ENCODE measurements at regions not wholly inside any gene's neighbourhood (a gene's known extent, or its start where the extent isn't known, plus 50 kb on each side); places are given as distances from the start of the nearest gene placed in this dataset.
"Not testable (repeated sequence)": the region's sequence is repeated elsewhere in the genome, so short reads cannot be mapped to it uniquely, and the experiment has no call there.

GRCh38 chr7:81833401-81833800, 63.6 kb upstream of the HGF start:
- DNase-seq (ENCODE audit: low read depth in 2 of 2): peak; percentile 52 to 57

GRCh38 chr7:81831883-81832282, 62.0 kb upstream of the HGF start:
- DNase-seq (ENCODE audit: low read depth in 2 of 2): no peak

GRCh38 chr7:81829511-81829910, 59.7 kb upstream of the HGF start:
- DNase-seq (ENCODE audit: low read depth in 2 of 2): not testable (repeated sequence)

- no peak for DNase-seq (ENCODE audit: low read depth in 2 of 2)
Measured at GRCh38 chr7:81822811-81823210, 53.0 kb upstream of the HGF start.

GRCh38 chr7:81819861-81820260, 50.0 kb upstream of the HGF start:
- no peak for DNase-seq (ENCODE audit: low read depth in 2 of 2)

Data from fibroblast of skin of left quadriceps (primary cell).